Loucy (cell line): ENCODE measurements at regions not wholly inside any gene's neighbourhood (a gene's known extent, or its start where the extent isn't known, plus 50 kb on each side); places are given as distances from the start of the nearest gene placed in this dataset.

Experiments
- H2AFZ ChIP-seq: fragments of 200-600 bp; sonication (generic); 2 replicates; pipeline ENCODE4 v1.6.0; 2016; ENCODE audit warnings: antibody characterized with exemption, mild to moderate bottlenecking, low read length, moderate library complexity
- H3F3A ChIP-seq: fragments of 200-600 bp; 2 replicates; pipeline ENCODE4 v1.6.0; 2016; ENCODE audit warnings: antibody characterized with exemption, low read depth, mild to moderate bottlenecking
- H3K27me3 ChIP-seq: fragments of 200-600 bp; sonication (generic); 2 replicates; pipeline ENCODE4 v1.6.1; 2014; ENCODE audit warnings: low read length, mild to moderate bottlenecking; ENCODE audit not compliant: insufficient read depth, poor library complexity, severe bottlenecking
- H3K36me3 ChIP-seq: fragments of 200-600 bp; sonication (generic); 2 replicates; pipeline ENCODE4 v1.6.1; 2016; ENCODE audit warnings: low read length; ENCODE audit not compliant: insufficient read depth
- H3K4me1 ChIP-seq: fragments of 200-600 bp; sonication (generic); 2 replicates; pipeline ENCODE4 v1.5.1; 2014; ENCODE audit warnings: low read length, mild to moderate bottlenecking; ENCODE audit not compliant: insufficient read depth, poor library complexity, severe bottlenecking
- H3K4me2 ChIP-seq: fragments of 200-600 bp; sonication (generic); 2 replicates; pipeline ENCODE4 v1.6.0; 2014; ENCODE audit warnings: antibody characterized with exemption, low read length, low read depth, mild to moderate bottlenecking; ENCODE audit not compliant: poor library complexity, severe bottlenecking
- H3K4me3 ChIP-seq: fragments of 200-600 bp; sonication (generic); 2 replicates; pipeline ENCODE4 v1.5.1; 2014; ENCODE audit warnings: low read length, mild to moderate bottlenecking, mixed read lengths; ENCODE audit not compliant: poor library complexity, severe bottlenecking
- H3K79me2 ChIP-seq: fragments of 200-600 bp; sonication (generic); 2 replicates; pipeline ENCODE4 v1.6.1; 2014; ENCODE audit warnings: low read length; ENCODE audit not compliant: insufficient read depth
- H3K9ac ChIP-seq: fragments of 200-600 bp; sonication (generic); 2 replicates; pipeline ENCODE4 v1.6.0; 2014; ENCODE audit warnings: mild to moderate bottlenecking, low read depth, low read length, moderate library complexity; ENCODE audit not compliant: poor library complexity, severe bottlenecking
- H3K9me2 ChIP-seq: fragments of 200-600 bp; sonication (generic); replicated peaks from 2 replicates; pipeline ENCODE4 v1.6.1; 2016; ENCODE audit warnings: low read depth, low read length, mixed read lengths
- H3K9me3 ChIP-seq: fragments of 200-600 bp; sonication (generic); 2 replicates; pipeline ENCODE4 v1.6.1; 2014; ENCODE audit warnings: mild to moderate bottlenecking, antibody characterized with exemption, low read length, low read depth; ENCODE audit not compliant: insufficient read depth
- H4K20me1 ChIP-seq: fragments of 200-600 bp; sonication (generic); 2 replicates; pipeline ENCODE4 v1.6.0; 2014; ENCODE audit warnings: antibody characterized with exemption, low read length, mild to moderate bottlenecking; ENCODE audit not compliant: insufficient read depth, poor library complexity, severe bottlenecking
- CTCF ChIP-seq: fragments of 200-600 bp; sonication (generic); conservative IDR thresholded peaks from 2 replicates; pipeline ENCODE4 v1.5.1; 2014; ENCODE audit warnings: mild to moderate bottlenecking, antibody characterized with exemption, low read length
- EZH2phosphoT487 ChIP-seq: fragments of 200-600 bp; IDR thresholded peaks from 2 replicates; pipeline ENCODE4 v1.6.1; 2018; ENCODE audit warnings: antibody characterized with exemption, mild to moderate bottlenecking, moderate library complexity, borderline replicate concordance

DNA sequence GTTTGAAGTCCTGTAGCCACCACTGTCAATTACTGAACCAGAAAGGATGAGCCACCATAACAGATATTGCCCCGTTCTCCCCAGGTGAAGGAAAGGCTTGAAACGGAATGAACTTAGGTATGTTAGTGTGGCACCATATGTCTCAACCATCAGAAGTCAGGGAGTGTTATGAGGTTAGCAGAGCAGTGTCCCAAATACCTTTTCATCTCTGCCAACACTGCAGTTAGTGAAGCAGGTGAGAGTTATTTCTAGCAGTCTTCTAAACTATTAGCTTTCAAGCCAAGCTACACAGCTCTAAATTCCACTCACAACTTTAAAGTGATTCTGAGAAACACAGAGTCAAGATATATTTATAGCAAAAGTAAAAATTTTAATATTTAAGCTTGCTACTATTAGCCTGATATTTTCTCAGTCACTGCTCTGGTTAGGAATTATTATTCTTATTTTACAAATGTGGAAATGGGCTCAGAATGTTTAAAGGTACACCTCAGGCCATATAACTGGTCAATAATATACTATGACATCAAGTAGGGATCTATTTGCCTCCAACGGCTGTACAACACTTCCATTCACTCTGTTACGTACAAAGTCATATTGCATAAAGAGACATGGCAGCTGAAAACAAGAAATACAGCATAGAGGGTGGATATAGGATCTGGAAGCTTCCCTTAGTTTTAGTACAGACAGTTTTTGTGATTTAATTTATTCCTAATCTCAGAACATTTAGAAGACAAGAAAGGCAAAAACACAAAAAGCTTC is 1527.1 kb upstream of the PRR20A start:
- Histone ChIP-seq H3K9me2 (no peaks in the 10 kb centered on the region), H3K79me2 (no peaks in the 10 kb centered on the region), H3K27me3 (no peaks in the 10 kb centered on the region), H3K36me3 (no peaks in the 10 kb centered on the region), H3K4me1 (no peaks in the 10 kb centered on the region), H3K9ac (no peak overlapping the region), H4K20me1 (no peaks in the 10 kb centered on the region), H2AFZ (no peak overlapping the region), H3F3A (no peaks in the 10 kb centered on the region), H3K4me3 (no peak overlapping the region), H3K9me3 (no peaks in the 10 kb centered on the region), H3K4me2 (no peak overlapping the region)
- TF ChIP-seq EZH2phosphoT487 (no peak), CTCF (no peak)

DNA sequence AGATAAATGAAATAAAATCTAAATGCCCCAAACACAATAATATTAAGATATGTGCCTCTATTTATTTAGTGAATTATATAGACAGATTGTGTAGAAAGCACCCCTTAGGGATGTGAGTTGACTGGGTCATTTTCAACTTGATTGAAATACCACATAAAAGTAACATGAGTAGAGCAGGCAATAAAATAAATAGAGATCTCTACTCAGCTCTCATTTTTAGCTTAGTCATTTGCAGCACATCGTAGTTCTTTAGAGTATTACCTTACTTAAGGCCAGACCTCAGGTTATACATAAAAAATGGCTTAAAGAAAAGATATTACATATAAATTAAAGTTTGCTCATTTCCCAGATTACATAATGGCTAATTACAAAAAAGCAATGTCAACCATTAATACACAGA is 1525.6 kb upstream of the PRR20A start:
- H2AFZ ChIP-seq = no peak overlapping the region
- H3K4me1 ChIP-seq = no peaks in the 10 kb centered on the region
- TF ChIP-seq EZH2phosphoT487 = no peak
- no peak for TF ChIP-seq CTCF
- no peaks in the 10 kb centered on the region for H4K20me1 ChIP-seq
- no peak overlapping the region for H3K4me2 ChIP-seq
- H3K79me2 ChIP-seq = no peaks in the 10 kb centered on the region
- no peaks in the 10 kb centered on the region for H3K9me3 ChIP-seq
- H3K4me3 ChIP-seq = no peak overlapping the region
- no peaks in the 10 kb centered on the region for H3K9me2 ChIP-seq
- H3K9ac ChIP-seq = no peak overlapping the region
- no peaks in the 10 kb centered on the region for H3F3A ChIP-seq
- H3K36me3 ChIP-seq = no peaks in the 10 kb centered on the region
- H3K27me3 ChIP-seq = no peaks in the 10 kb centered on the region

GRCh38 chr13:55617241-55617640 is 1523.5 kb upstream of the PRR20A start:
- TF ChIP-seq CTCF (no peak), EZH2phosphoT487 (no peak)
- H3K27me3 ChIP-seq = no peaks in the 10 kb centered on the region
- no peaks in the 10 kb centered on the region for H3F3A ChIP-seq
- H4K20me1 ChIP-seq = no peaks in the 10 kb centered on the region
- H3K79me2 ChIP-seq = no peaks in the 10 kb centered on the region
- H3K4me1 ChIP-seq = no peaks in the 10 kb centered on the region
- H3K9me3 ChIP-seq = no peaks in the 10 kb centered on the region
- H3K9ac ChIP-seq = no peak overlapping the region
- no peak overlapping the region for H2AFZ ChIP-seq
- no peak overlapping the region for H3K4me3 ChIP-seq
- no peak overlapping the region for H3K4me2 ChIP-seq
- no peaks in the 10 kb centered on the region for H3K36me3 ChIP-seq
- H3K9me2 ChIP-seq = no peaks in the 10 kb centered on the region
